ENCODE measurements at regions not wholly inside any gene's neighbourhood (a gene's known extent, or its start where the extent isn't known, plus 50 kb on each side); places are given as distances from the start of the nearest gene placed in this dataset.

DNA sequence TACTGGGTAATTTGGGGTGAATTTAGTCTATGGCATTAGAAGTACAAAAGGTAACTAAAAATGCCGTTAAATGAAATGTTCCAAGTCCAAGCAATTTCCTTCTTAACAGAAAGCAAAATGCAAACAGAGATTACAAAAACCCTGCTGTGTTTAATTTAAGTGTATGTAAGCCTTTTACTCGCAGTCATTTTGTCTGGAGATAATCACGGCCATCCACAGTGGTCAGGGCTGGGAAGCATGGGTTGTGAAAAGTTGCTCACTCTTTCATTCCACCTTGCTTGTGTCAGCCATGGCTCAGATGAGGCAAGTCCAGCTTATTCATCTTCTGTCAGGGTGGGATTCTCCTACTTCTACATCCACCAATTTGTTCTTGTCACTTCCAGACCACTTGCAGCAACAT, 983.6 kb upstream of the ZEB2 start:
- TF ChIP-seq CTCF (IDR thresholded peaks at IDR 0.05) (no peak), TCF7L2 (IDR thresholded peaks at IDR 0.05; ENCODE audit: low read depth, low read length) (no peak)
- TF ChIP-seq, protein P1, sequence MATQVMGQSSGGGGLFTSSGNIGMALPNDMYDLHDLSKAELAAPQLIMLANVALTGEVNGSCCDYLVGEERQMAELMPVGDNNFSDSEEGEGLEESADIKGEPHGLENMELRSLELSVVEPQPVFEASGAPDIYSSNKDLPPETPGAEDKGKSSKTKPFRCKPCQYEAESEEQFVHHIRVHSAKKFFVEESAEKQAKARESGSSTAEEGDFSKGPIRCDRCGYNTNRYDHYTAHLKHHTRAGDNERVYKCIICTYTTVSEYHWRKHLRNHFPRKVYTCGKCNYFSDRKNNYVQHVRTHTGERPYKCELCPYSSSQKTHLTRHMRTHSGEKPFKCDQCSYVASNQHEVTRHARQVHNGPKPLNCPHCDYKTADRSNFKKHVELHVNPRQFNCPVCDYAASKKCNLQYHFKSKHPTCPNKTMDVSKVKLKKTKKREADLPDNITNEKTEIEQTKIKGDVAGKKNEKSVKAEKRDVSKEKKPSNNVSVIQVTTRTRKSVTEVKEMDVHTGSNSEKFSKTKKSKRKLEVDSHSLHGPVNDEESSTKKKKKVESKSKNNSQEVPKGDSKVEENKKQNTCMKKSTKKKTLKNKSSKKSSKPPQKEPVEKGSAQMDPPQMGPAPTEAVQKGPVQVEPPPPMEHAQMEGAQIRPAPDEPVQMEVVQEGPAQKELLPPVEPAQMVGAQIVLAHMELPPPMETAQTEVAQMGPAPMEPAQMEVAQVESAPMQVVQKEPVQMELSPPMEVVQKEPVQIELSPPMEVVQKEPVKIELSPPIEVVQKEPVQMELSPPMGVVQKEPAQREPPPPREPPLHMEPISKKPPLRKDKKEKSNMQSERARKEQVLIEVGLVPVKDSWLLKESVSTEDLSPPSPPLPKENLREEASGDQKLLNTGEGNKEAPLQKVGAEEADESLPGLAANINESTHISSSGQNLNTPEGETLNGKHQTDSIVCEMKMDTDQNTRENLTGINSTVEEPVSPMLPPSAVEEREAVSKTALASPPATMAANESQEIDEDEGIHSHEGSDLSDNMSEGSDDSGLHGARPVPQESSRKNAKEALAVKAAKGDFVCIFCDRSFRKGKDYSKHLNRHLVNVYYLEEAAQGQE (IDR thresholded peaks at IDR 0.05; ENCODE audit: insufficient read depth in 1 of 2, low read depth in 2 of 2, low read length in 1 of 2) = no peak
